Ascending aorta (tissue), 2 donors: ENCODE measurements at regions not wholly inside any gene's neighbourhood (a gene's known extent, or its start where the extent isn't known, plus 50 kb on each side); places are given as distances from the start of the nearest gene placed in this dataset.

ENCODE experiments used
- DNase-seq, 2 donors: peaks; one replicate each; pipeline ENCODE4 v3.0.0-alpha.2; 2019; ENCODE audit warnings: low spot score in 2 of 2
- H3K27ac ChIP-seq, 2 donors: fragments of 200-600 bp; sonication (generic); one replicate each; pipeline ENCODE4 v1.5.1; 2016 to 2017; ENCODE audit warnings: mild to moderate bottlenecking in 1 of 2
- H3K27me3 ChIP-seq: fragments of 200-600 bp; sonication (generic); one replicate; pipeline ENCODE4 v1.5.1; 2017
- H3K36me3 ChIP-seq, 2 donors: fragments of 200-600 bp; sonication (generic); one replicate each; pipeline ENCODE4 v1.5.1; 2016
- H3K4me1 ChIP-seq, 2 donors: fragments of 200-600 bp; sonication (generic); one replicate each; pipeline ENCODE4 v1.5.1; 2016 to 2017; ENCODE audit warnings: mild to moderate bottlenecking in 1 of 2
- H3K4me3 ChIP-seq, 2 donors: fragments of 200-600 bp; sonication (generic); one replicate each; pipeline ENCODE4 v1.5.1; 2016 to 2017; ENCODE audit warnings: mild to moderate bottlenecking in 1 of 2
- H3K9me3 ChIP-seq, 2 donors: fragments of 200-600 bp; sonication (generic); one replicate each; pipeline ENCODE4 v1.5.1; 2016
- CTCF ChIP-seq, 3 experiments: fragments of 200-600 bp in 2 of 3; fragments of 450-650 bp in 1 of 3; sonication (generic) in 2 of 3; IDR thresholded peaks; one replicate each; pipeline ENCODE4 v1.5.1; 2016 to 2019; ENCODE audit warnings: antibody characterized with exemption in 3 of 3, mild to moderate bottlenecking in 1 of 3, moderate library complexity in 1 of 3
- intact Hi-C: fragments of 100-400 bp; cut with DNase I; formaldehyde crosslinking; loops from one replicate; pipeline ENCODE4 v1.15.1; 2023

GRCh38 chr6:168214586-168215104 lies 104.9 kb downstream of the DACT2 start:
- no peak overlapping the region for H3K27ac ChIP-seq
- H3K27me3 ChIP-seq, result no peaks in the 10 kb centered on the region
- intact Hi-C loops, result no loop called here
- TF ChIP-seq CTCF (IDR thresholded peaks at IDR 0.05), result no peak
- peaks cover 4 to 14% of the 10 kb centered on the region in 2 donors for H3K4me1 ChIP-seq
- H3K36me3 ChIP-seq, result no peaks in the 10 kb centered on the region
- DNase-seq, result peak in 1 of 2 donors; percentile 59
- no peak overlapping the region for H3K4me3 ChIP-seq
- H3K9me3 ChIP-seq, result no peaks in the 10 kb centered on the region

- Histone ChIP-seq H3K9me3 (no peaks in the 10 kb centered on the region), H3K27ac (no peak overlapping the region), H3K36me3 (no peaks in the 10 kb centered on the region), H3K27me3 (no peaks in the 10 kb centered on the region), H3K4me3 (no peak overlapping the region), H3K4me1 (peaks cover 0 to 3% of the 10 kb centered on the region in 2 donors)
- intact Hi-C loops, result no loop called here
- DNase-seq, result peak in 1 of 2 donors; percentile 59
- TF ChIP-seq CTCF (IDR thresholded peaks at IDR 0.05), result no peak
Measured at GRCh38 chr6:168213121-168213524, 106.5 kb downstream of the DACT2 start.

GRCh38 chr6:168212362-168212761 lies 107.2 kb downstream of the DACT2 start:
- intact Hi-C loops, result no loop called here
- Histone ChIP-seq H3K27me3 (no peaks in the 10 kb centered on the region), H3K27ac (no peak overlapping the region), H3K4me3 (no peak overlapping the region), H3K9me3 (no peaks in the 10 kb centered on the region), H3K36me3 (no peaks in the 10 kb centered on the region), H3K4me1 (no peaks in the 10 kb centered on the region)
- TF ChIP-seq CTCF (IDR thresholded peaks at IDR 0.05), result no peak
- DNase-seq, result no peak

- Histone ChIP-seq H3K4me3 (no peak overlapping the region), H3K36me3 (no peaks in the 10 kb centered on the region), H3K27me3 (no peaks in the 10 kb centered on the region), H3K9me3 (no peaks in the 10 kb centered on the region), H3K4me1 (no peaks in the 10 kb centered on the region), H3K27ac (no peak overlapping the region)
- no peak for TF ChIP-seq CTCF (IDR thresholded peaks at IDR 0.05)
- DNase-seq, result no peak
- intact Hi-C loops, result no loop called here
Measured at GRCh38 chr6:168211681-168212080, 107.9 kb downstream of the DACT2 start.

GRCh38 chr6:168210239-168211105 lies 109.1 kb downstream of the DACT2 start:
- DNase-seq, result no peak
- TF ChIP-seq CTCF (IDR thresholded peaks at IDR 0.05), result no peak
- no peak overlapping the region for H3K4me3 ChIP-seq
- H3K27me3 ChIP-seq, result no peaks in the 10 kb centered on the region
- no peak overlapping the region for H3K27ac ChIP-seq
- intact Hi-C loops, result no loop called here
- no peaks in the 10 kb centered on the region for H3K4me1 ChIP-seq
- H3K9me3 ChIP-seq, result no peaks in the 10 kb centered on the region
- no peaks in the 10 kb centered on the region for H3K36me3 ChIP-seq
